ENCODE measurements at regions not wholly inside any gene's neighbourhood (a gene's known extent, or its start where the extent isn't known, plus 50 kb on each side); places are given as distances from the start of the nearest gene placed in this dataset.

GRCh38 chr3:117799387-117799735, 1089.8 kb downstream of the TUSC7 start:
- TF ChIP-seq EZH2 (IDR thresholded peaks at IDR 0.05; ENCODE audit: low read length, unreplicated experiment): no peak
- TF ChIP-seq, protein P1, sequence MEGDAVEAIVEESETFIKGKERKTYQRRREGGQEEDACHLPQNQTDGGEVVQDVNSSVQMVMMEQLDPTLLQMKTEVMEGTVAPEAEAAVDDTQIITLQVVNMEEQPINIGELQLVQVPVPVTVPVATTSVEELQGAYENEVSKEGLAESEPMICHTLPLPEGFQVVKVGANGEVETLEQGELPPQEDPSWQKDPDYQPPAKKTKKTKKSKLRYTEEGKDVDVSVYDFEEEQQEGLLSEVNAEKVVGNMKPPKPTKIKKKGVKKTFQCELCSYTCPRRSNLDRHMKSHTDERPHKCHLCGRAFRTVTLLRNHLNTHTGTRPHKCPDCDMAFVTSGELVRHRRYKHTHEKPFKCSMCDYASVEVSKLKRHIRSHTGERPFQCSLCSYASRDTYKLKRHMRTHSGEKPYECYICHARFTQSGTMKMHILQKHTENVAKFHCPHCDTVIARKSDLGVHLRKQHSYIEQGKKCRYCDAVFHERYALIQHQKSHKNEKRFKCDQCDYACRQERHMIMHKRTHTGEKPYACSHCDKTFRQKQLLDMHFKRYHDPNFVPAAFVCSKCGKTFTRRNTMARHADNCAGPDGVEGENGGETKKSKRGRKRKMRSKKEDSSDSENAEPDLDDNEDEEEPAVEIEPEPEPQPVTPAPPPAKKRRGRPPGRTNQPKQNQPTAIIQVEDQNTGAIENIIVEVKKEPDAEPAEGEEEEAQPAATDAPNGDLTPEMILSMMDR (conservative IDR thresholded peaks at IDR 0.05; ENCODE audit: low read depth, low read length): no peak

Data from PC-3 (cell line).